CD4-positive, alpha-beta T cell (primary cell): ENCODE measurements at regions not wholly inside any gene's neighbourhood (a gene's known extent, or its start where the extent isn't known, plus 50 kb on each side); places are given as distances from the start of the nearest gene placed in this dataset.

Experiments used
- ATAC-seq: fragments of 200-7000 bp; cut with Tn5 transposase; one replicate; pipeline ENCODE4 v1.10.0; 2022; ENCODE audit warnings: mild to moderate bottlenecking; ENCODE audit not compliant: poor library complexity
- CTCF ChIA-PET: fragments of 350-600 bp; sonication (Branson Sonifier 250); formaldehyde crosslinking; loops from one replicate; lab custom pipeline; 2021; ENCODE audit warnings: antibody characterized with exemption, inconsistent platforms; lab: Charles Lee
- POLR2A ChIA-PET: fragments of 350-600 bp; sonication (Branson Sonifier 250); formaldehyde crosslinking; loops from one replicate; lab custom pipeline; 2021; ENCODE audit warnings: antibody characterized with exemption, inconsistent platforms; lab: Charles Lee
- DNase-seq, 14 experiments: peaks; one replicate each; pipeline ENCODE4 v3.0.0-alpha.2; 2013 to 2020; ENCODE audit warnings: mixed read lengths in 2 of 14
- H3K27ac ChIP-seq, 2 donors: one replicate each; pipeline versions ENCODE4 v1.5.1 to v1.7.0; 2013; ENCODE audit warnings: low read length in 2 of 2, low read depth in 1 of 2, mild to moderate bottlenecking in 1 of 2
- H3K27me3 ChIP-seq, 2 experiments: 1 replicate in 1 of 2; 2 replicates in 1 of 2; pipeline versions ENCODE4 v1.6.1 to v1.7.0; 2013; ENCODE audit warnings: low read length in 2 of 2, control low read depth in 1 of 2, mild to moderate bottlenecking in 1 of 2, moderate library complexity in 1 of 2; ENCODE audit not compliant: insufficient read depth in 2 of 2, control insufficient read depth in 1 of 2
- H3K36me3 ChIP-seq: one replicate; pipeline ENCODE4 v1.6.1; 2013; ENCODE audit warnings: low read length, control low read depth; ENCODE audit not compliant: insufficient read depth
- H3K4me1 ChIP-seq: one replicate; pipeline ENCODE4 v1.6.1; 2013; ENCODE audit warnings: low read length, control low read depth; ENCODE audit not compliant: insufficient read depth
- H3K4me3 ChIP-seq: one replicate; pipeline ENCODE4 v1.5.1; 2013; ENCODE audit warnings: mild to moderate bottlenecking, low read length, moderate library complexity
- H3K9me3 ChIP-seq, 2 experiments: 1 replicate in 1 of 2; 2 replicates in 1 of 2; pipeline versions ENCODE4 v1.6.1 to v1.7.0; 2013; ENCODE audit warnings: low read length in 2 of 2, mild to moderate bottlenecking in 2 of 2, control low read depth in 1 of 2, moderate library complexity in 1 of 2; ENCODE audit not compliant: control insufficient read depth in 1 of 2, insufficient read depth in 1 of 2
- H3K27ac Mint-ChIP-seq: one replicate; pipeline ENCODE4 v1.8.0; 2020; ENCODE audit warnings: mixed read lengths
- H3K27me3 Mint-ChIP-seq: one replicate; pipeline ENCODE4 v1.8.0; 2021; ENCODE audit warnings: mixed read lengths
- H3K36me3 Mint-ChIP-seq: one replicate; pipeline ENCODE4 v1.8.0; 2021; ENCODE audit warnings: low read depth, mixed read lengths
- H3K4me1 Mint-ChIP-seq: one replicate; pipeline ENCODE4 v1.8.0; 2021; ENCODE audit warnings: low read depth, mixed read lengths
- H3K4me3 Mint-ChIP-seq: one replicate; pipeline ENCODE4 v1.8.0; 2020; ENCODE audit warnings: mild to moderate bottlenecking, mixed read lengths
- H3K9me3 Mint-ChIP-seq: one replicate; pipeline ENCODE4 v1.8.0; 2020; ENCODE audit warnings: mixed read lengths
- intact Hi-C, 2 experiments: fragments of 100-400 bp; cut with DNase I in 1 of 2; cut with micrococcal nuclease in 1 of 2; formaldehyde crosslinking; loops; one replicate each; pipeline versions ENCODE4 v1.15.1 to v1.9.0; 2023 to 2025; cut with DNase I, micrococcal nuclease
- TF ChIP-seq, protein P1 (sequence below): fragments of 200-600 bp; IDR thresholded peaks from one replicate; pipeline ENCODE4 v1.8.0; 2022; ENCODE audit warnings: antibody characterized with exemption, mild to moderate bottlenecking

DNA sequence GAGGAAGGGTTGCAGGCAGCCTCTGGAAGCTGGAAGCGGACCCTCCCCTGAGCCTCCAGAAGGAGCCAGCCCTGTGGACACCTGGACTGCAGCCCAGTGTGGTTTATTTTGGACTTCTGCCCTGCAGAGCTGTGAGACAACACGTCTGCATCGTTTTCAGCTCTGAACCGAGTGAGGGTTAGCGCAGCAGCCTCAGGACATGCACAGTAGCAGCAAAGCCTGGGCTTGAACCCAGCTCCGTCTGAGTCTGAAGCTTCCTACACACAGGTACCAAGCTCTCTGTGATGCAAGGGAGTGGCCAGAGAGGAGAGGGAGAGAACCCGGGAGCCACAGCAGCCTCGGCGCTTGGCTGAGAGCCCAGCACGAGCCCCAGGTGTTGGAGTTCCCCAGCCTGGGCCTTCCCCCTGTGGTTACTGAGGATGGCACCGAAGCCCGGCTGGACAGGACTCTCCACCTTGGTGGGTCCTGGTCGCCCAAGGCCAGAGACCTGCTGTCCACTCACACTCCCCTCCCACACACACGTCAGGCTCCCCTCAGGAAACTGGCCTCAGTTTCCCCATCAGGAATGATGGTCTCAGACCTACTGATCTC is 128.2 kb downstream of the OLFM1 start:
- Mint-ChIP-seq H3K4me1 (no peaks in the 10 kb centered on the region), H3K9me3 (no peaks in the 10 kb centered on the region), H3K4me3 (no peak overlapping the region), H3K27me3 (peaks cover 19% of the 10 kb centered on the region), H3K27ac (no peak overlapping the region), H3K36me3 (no peaks in the 10 kb centered on the region)
- no peak overlapping the region for H3K4me3 ChIP-seq
- H3K27me3 ChIP-seq: peaks cover 4 to 5% of the 10 kb centered on the region in 2 experiments
- H3K9me3 ChIP-seq: peaks cover 0 to 30% of the 10 kb centered on the region in 2 experiments
- H3K36me3 ChIP-seq: no peaks in the 10 kb centered on the region
- H3K27ac ChIP-seq: no peak overlapping the region
- ChIA-PET CTCF (no interaction called here), POLR2A (no interaction called here)
- intact Hi-C loops: no loop called here
- no peak for DNase-seq
- ATAC-seq: no peak
- TF ChIP-seq, protein P1, sequence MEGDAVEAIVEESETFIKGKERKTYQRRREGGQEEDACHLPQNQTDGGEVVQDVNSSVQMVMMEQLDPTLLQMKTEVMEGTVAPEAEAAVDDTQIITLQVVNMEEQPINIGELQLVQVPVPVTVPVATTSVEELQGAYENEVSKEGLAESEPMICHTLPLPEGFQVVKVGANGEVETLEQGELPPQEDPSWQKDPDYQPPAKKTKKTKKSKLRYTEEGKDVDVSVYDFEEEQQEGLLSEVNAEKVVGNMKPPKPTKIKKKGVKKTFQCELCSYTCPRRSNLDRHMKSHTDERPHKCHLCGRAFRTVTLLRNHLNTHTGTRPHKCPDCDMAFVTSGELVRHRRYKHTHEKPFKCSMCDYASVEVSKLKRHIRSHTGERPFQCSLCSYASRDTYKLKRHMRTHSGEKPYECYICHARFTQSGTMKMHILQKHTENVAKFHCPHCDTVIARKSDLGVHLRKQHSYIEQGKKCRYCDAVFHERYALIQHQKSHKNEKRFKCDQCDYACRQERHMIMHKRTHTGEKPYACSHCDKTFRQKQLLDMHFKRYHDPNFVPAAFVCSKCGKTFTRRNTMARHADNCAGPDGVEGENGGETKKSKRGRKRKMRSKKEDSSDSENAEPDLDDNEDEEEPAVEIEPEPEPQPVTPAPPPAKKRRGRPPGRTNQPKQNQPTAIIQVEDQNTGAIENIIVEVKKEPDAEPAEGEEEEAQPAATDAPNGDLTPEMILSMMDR: no peak
- H3K4me1 ChIP-seq: no peaks in the 10 kb centered on the region

DNA sequence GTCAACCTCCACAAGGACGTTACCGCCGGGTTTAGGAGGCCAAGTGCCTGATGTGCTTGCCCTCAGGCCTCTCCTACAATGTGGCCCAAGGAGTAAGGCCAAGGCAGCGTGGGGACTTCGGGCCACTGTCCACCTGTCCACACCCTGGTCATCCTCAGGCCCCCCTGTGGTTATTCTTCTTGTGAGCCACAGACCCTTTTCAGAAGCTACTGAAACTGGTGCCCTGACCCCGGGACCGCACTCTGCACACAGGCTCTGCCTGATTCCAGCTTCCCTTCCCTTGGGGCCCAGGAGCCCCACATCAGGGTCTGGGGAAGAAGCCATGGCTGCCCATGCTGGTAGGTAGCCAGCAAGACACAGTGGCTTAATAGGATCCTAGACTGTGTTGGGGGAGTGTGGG is 128.8 kb downstream of the OLFM1 start:
- H3K27ac Mint-ChIP-seq: no peak overlapping the region
- Histone ChIP-seq H3K4me3 (no peak overlapping the region), H3K9me3 (peaks cover 0 to 24% of the 10 kb centered on the region in 2 experiments), H3K27ac (no peak overlapping the region), H3K27me3 (peaks cover 4 to 5% of the 10 kb centered on the region in 2 experiments), H3K36me3 (no peaks in the 10 kb centered on the region), H3K4me1 (no peaks in the 10 kb centered on the region)
- no peaks in the 10 kb centered on the region for H3K36me3 Mint-ChIP-seq
- intact Hi-C loops: no loop called here
- no peaks in the 10 kb centered on the region for H3K9me3 Mint-ChIP-seq
- H3K4me3 Mint-ChIP-seq: no peak overlapping the region
- H3K27me3 Mint-ChIP-seq: peaks cover 19% of the 10 kb centered on the region
- H3K4me1 Mint-ChIP-seq: no peaks in the 10 kb centered on the region
- no peak for DNase-seq
- TF ChIP-seq, protein P1: no peak
- ATAC-seq: no peak
- CTCF ChIA-PET: no interaction called here
- POLR2A ChIA-PET: no interaction called here

DNA sequence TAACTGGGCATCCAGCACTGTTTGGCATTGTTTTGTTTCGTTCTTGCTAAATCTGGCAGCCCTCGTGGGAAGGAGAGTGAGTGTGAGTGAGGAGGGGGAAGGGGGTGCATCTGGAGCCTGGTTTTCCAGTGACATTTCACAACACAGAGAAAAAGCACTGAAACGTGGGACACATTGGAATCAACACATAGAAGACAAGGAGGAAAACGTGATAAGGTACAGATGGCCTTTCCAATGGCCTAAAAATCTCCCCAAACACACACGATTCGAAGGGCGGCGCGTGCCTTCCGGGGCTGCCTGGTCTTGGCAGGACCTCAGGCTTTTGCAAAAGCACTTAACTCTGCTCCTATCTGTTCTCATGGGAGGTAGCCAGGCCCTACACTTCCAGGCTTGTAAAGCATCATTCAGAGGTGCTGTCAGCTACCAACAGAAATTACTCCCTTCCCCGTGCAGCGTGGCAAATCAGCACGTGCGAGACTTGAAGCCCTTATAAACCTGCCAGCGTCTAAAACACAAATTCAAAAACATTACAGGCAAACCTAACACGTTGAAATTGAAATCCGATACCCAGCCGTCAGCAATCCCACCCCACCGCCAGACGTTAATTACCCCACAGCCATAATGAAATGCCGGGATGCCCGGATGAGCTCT is 129.4 kb downstream of the OLFM1 start:
- no peaks in the 10 kb centered on the region for H3K4me1 Mint-ChIP-seq
- ChIA-PET POLR2A (no interaction called here), CTCF (no interaction called here)
- H3K4me3 Mint-ChIP-seq: no peak overlapping the region
- no peaks in the 10 kb centered on the region for H3K36me3 ChIP-seq
- DNase-seq (no peak), ATAC-seq (no peak)
- intact Hi-C loops: no loop called here
- peaks cover 0 to 17% of the 10 kb centered on the region in 2 experiments for H3K9me3 ChIP-seq
- TF ChIP-seq, protein P1: no peak
- no peaks in the 10 kb centered on the region for H3K4me1 ChIP-seq
- peaks cover 19% of the 10 kb centered on the region for H3K27me3 Mint-ChIP-seq
- no peak overlapping the region for H3K27ac ChIP-seq
- peaks cover 4 to 5% of the 10 kb centered on the region in 2 experiments for H3K27me3 ChIP-seq
- no peak overlapping the region for H3K27ac Mint-ChIP-seq
- no peaks in the 10 kb centered on the region for H3K9me3 Mint-ChIP-seq
- H3K4me3 ChIP-seq: no peak overlapping the region
- no peaks in the 10 kb centered on the region for H3K36me3 Mint-ChIP-seq
